DMS153 (cell line): ENCODE measurements at regions not wholly inside any gene's neighbourhood (a gene's known extent, or its start where the extent isn't known, plus 50 kb on each side); places are given as distances from the start of the nearest gene placed in this dataset.

ENCODE experiments used
- DNase-seq: peaks from one replicate; lab custom pipeline; 2025; lab: John Stamatoyannopoulos, UW

GRCh38 chr18:2380101-2380500, 191.2 kb downstream of the METTL4 start:
- no peak for DNase-seq

DNA sequence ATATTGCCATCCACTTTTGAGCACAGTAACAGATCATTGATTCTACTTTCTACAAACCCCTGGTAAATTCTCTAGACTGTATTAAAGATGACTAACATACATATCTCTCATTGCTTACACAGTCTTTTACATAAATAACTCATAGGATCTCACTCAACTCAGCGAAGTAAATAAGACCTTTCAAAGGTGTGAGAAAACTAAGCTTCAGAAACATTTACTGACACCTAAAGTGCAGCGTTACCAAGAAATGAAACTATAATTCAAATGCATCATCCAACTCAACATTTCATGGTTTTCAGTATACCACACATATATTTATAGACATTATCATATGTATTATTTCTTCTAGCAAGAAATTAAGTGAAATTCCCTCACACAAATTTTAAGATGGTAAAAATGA, 189.8 kb downstream of the METTL4 start:
- no peak for DNase-seq

- DNase-seq, result no peak
Measured at GRCh38 chr18:2387588-2387987, 183.7 kb downstream of the METTL4 start.

DNA sequence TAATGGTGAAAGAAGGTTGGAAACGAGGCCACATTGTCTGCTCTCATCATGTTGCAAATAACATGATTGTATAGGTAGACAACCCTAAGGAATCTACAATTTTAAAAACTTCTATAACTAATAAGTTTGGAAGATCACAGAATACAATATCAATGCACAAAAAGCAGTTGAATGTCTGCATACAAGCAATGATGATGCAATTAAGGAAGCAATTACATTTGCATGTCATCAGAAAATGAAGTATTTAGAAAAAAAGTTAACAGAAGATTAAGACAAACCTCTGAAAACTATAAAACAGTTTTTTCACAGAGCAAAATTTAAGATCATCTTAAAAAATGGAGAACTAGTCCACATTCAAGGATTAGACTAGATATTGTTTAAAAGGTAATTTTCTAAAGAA, 181.1 kb downstream of the METTL4 start:
- no peak for DNase-seq

GRCh38 chr18:2391470-2391869, 179.8 kb downstream of the METTL4 start:
- no peak for DNase-seq

DNA sequence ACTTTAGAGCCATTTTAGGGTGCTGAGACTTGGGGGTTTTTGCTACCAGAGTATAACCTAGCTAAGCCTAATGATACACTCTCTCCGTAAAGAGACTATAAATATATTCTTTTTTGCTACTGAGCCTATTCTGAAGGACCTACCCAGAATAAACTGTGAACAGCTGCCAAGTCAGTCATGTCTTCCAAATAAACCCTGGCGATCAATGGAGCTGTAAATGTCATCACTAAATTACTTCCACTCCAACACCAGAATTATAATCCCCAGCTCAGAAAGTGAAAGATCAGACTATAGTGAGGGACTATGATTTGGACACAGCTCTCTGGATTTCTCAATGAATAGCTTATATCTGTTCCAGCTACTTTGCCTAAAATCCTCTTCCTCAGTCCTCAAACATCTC, 178.9 kb downstream of the METTL4 start:
- DNase-seq, result no peak

GRCh38 chr18:2394684-2395083, 176.6 kb downstream of the METTL4 start:
- no peak for DNase-seq

DNA sequence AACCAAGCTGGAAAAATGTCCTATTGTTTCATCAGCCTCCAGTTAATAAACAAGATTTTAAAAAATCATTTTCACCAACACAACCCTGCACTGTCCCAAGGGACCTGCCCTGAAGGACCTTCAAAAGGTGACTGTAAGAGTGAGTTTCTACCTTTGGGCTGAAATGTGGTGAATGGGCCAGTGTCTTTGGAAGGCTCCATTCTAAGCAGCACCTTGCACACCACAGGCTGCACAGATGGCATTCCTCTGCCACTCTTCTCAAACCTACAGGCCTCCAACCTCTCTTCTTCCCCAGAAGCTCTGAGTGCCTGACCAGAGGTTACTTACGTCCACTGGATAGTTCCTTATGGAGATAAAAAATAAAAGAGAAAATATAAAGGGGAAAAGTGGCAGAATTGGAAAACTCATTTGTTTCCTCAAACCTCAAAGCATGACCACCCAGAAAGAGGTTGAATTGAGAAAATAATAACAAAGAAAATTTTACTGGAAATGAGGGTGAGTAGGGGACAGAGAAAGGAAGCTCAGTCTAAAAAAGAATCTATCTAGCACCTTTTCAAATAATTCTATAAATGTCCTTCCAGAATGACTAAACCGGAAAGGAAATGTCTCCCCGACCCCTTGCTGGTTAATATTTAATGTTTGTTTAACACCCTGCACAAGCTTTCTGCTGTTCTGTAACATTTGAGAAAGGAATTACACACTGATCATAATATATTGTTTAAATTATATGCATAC, 175.7 kb downstream of the METTL4 start:
- DNase-seq, result no peak

- DNase-seq, result no peak
Measured at GRCh38 chr18:2396162-2396505, 175.2 kb downstream of the METTL4 start.

GRCh38 chr18:2400701-2401196, 170.6 kb downstream of the METTL4 start:
- no peak for DNase-seq

- no peak for DNase-seq
Measured at GRCh38 chr18:2402084-2402483, 169.2 kb downstream of the METTL4 start.

DNA sequence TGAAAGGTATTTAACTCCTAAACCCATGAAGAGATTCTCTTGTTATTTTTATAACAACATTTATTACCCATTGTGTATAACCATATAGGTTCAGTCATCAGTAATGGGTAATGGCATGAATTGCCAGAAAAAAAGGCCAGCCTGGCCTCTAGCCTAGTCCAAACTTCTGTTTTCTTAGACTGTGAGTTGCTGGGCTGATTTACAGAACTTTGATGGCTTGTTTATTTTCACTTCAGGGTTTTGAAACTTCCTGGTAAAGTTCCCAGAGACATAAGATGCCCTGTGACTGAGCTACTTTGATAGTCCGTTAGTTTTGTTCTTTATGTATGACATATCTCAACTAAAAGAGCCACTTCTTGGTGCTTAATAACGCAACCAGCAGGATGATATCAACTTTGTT, 164.8 kb downstream of the METTL4 start:
- DNase-seq, result no peak

DNA sequence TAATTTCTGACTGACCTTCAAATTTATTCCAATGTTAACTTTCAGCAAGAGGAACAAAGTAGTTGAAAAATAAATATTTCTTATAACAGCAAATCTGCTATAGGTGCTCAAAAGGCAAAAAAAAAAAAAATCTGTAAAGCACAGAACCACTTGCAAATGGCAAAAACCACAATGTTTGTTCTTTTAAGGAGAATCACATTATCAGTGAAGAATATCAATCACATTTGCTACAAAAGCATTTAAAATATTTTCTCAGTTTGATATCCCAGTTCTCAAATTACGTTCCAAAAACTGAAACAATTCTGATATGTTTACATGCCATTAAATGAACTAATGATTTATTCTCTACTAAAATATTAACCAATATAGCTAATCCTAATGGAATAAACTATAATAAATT, 163.3 kb downstream of the METTL4 start:
- no peak for DNase-seq

GRCh38 chr18:2409906-2410305, 161.4 kb downstream of the METTL4 start:
- no peak for DNase-seq

- no peak for DNase-seq
Measured at GRCh38 chr18:2410688-2411087, 160.6 kb downstream of the METTL4 start.

DNA sequence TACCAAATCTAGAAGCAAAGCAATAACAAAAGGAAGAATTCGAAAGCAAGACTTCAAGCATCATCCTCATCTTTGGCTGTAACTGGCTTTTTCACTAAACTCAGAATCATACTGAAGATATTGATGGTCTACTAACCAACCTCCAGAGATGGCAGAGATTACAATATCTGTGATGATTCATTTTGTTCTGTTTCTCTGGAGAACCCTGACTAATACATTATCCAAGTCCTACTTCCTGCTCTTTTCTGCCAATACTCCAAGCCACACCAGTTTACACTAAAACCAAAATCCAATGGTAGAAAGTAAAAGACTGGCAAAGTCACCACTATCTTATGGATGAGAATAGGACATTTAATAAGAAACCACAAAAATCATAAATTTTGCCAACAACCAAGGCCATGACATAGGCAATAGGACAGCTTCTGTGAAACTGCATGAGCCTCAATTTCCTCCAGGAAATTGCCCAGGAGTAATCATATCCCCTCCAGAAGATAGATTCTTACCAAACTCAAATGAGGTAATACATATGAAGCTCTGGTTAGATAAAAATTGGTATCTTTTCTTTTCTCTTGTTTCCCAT, 159.8 kb downstream of the METTL4 start:
- DNase-seq, result no peak

DNA sequence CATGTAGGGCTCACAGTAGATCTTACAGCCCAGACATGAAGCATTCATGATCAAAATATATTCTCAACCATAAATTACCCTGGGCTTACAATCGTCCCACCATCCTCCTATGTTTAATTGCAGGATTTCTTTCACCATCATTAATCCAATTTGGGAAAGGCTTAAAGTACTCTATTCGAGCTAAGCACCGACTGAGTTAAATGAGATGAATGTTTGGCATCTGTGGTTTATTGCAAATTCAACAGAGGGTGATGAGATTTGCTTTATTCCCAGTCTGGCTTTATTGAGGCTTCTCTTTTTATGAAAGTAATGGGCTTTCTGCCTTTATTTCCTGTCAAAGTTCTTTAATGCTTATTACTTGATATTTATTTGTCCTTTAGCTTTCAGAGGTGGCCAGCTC, 159.0 kb downstream of the METTL4 start:
- no peak for DNase-seq

DNA sequence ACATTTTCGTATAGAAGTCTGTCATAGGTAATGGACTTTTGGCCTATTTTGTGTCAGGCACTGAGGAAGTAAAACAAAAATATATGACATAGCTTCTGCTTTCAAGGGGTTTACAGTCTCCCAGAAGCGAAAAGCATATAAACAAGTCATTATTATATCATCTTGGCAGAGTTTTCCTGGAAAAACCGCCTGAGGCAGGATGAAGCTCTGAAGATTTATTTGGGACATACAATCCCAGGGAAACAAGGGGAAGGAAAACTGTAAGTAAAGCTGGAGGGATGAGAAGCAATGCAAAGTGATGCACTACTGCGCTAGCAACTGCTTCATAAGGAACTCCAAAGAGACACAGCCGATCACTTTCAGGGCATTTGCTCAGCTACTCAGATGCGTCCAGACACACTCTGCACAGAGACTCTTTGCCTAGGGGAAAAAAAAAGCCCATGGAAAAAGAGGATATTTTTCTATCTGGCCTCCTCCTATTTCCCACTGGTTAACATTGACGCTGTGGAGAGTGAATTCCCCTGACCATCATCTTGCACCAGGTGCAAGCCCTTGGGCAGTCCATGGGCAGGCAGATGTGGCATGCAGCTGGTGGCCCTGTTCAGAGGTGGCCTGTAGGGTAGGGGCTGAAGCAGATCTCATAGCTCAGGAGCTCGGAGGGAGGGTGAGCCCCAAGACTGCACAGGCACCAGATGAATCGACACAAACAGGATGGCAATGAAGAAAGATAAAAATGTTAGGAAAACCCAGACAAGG, 158.1 kb downstream of the METTL4 start:
- DNase-seq, result no peak

DNA sequence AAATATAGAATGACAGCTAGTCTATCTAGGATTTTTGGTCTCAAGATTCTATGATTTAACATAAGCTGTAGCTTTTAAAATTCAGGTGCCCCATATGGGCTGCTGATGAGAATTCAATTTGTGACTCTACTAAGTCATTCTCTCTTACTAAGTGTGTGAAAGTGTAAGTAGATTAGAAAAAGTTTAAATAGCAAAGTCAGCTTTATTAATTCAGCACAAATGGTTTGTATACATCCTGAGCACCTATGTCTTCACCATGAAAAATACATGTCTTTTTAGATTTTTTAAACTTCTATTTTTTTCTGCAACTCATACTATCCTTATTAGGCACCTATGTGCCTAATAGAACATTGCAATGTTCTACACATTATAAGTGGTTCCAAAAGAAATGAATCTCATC, 157.1 kb downstream of the METTL4 start:
- DNase-seq, result no peak

- no peak for DNase-seq
Measured at GRCh38 chr18:2415656-2416055, 155.6 kb downstream of the METTL4 start.

- DNase-seq, result no peak
Measured at GRCh38 chr18:2417861-2418610, 153.3 kb downstream of the METTL4 start.

DNA sequence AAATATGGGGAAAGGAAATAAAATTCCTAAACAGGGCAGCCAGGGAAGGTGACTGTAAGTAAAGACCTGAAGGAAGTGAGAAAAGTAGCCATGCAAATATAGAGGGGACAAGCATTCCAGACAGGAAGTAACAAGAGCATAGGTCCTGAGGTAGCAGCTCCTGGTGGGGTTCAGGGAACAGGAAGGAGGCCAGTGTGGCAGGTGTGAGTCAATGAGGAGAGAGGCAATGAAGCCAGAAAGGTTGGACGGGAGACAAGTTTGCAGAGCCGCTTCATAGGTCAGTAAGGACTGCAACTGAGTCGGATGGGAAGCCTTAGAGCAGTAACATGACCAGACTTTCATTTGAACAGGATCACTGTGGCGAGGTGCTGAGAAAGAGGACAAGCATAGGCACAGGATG, 150.9 kb downstream of the METTL4 start:
- DNase-seq, result no peak

- DNase-seq, result no peak
Measured at GRCh38 chr18:2423761-2424160, 147.5 kb downstream of the METTL4 start.
